H1 (cell line): ENCODE measurements at regions not wholly inside any gene's neighbourhood (a gene's known extent, or its start where the extent isn't known, plus 50 kb on each side); places are given as distances from the start of the nearest gene placed in this dataset.

Source experiments
- CTCF ChIA-PET: fragments of 300-600 bp; sonication (Branson Sonifier 250); formaldehyde crosslinking; loops from one replicate; lab custom pipeline; 2021; ENCODE audit not compliant: partially characterized antibody; lab: Charles Lee
- POLR2A ChIA-PET: fragments of 300-600 bp; sonication (Branson Sonifier 250); formaldehyde crosslinking; loops from one replicate; lab custom pipeline; 2021; ENCODE audit warnings: inconsistent platforms; ENCODE audit not compliant: partially characterized antibody; lab: Charles Lee
- DNase-seq, 2 experiments: peaks; one replicate each; pipeline versions ENCODE4 v3.0.0 to v3.0.0-alpha.2; 2010 to 2022; ENCODE audit warnings: low spot score in 2 of 2, low read depth in 1 of 2, mixed read lengths in 1 of 2
- FAIRE-seq: peaks from 2 replicates; lab custom pipeline; 2011; peaks lifted over from hg19 to GRCh38; lab: Jason Lieb, UNC
- H2AFZ ChIP-seq: 2 replicates; pipeline ENCODE4 v1.8.1; 2012; ENCODE audit warnings: low read length, inconsistent platforms
- H2AK5ac ChIP-seq: 2 replicates; pipeline ENCODE4 v1.6.1; 2013; ENCODE audit warnings: low read depth, low read length
- H2BK120ac ChIP-seq: replicated peaks from 2 replicates; pipeline ENCODE3; 2013; ENCODE audit warnings: low read depth, low read length, inconsistent platforms
- H2BK12ac ChIP-seq: 2 replicates; pipeline ENCODE4 v1.6.1; 2013; ENCODE audit warnings: low read depth, low read length
- H2BK15ac ChIP-seq: 2 replicates; pipeline ENCODE4 v1.6.1; 2013; ENCODE audit warnings: low read length
- H2BK20ac ChIP-seq: 2 replicates; pipeline ENCODE4 v1.6.1; 2013; ENCODE audit warnings: low read length
- H2BK5ac ChIP-seq: 2 replicates; pipeline ENCODE4 v1.6.1; 2013; ENCODE audit warnings: low read depth, low read length
- H3K14ac ChIP-seq: 2 replicates; pipeline ENCODE4 v1.6.1; 2013; ENCODE audit warnings: inconsistent platforms; ENCODE audit not compliant: insufficient read length
- H3K18ac ChIP-seq: 2 replicates; pipeline ENCODE4 v1.6.1; 2013; ENCODE audit warnings: low read length; ENCODE audit errors: extremely low read depth
- H3K23ac ChIP-seq: 2 replicates; pipeline ENCODE4 v1.6.1; 2013; ENCODE audit warnings: inconsistent platforms; ENCODE audit not compliant: insufficient read length
- H3K23me2 ChIP-seq: 2 replicates; pipeline ENCODE4 v1.6.1; 2013; ENCODE audit warnings: low read depth, low read length
- H3K27ac ChIP-seq: 2 replicates; pipeline ENCODE4 v1.6.1; 2011; ENCODE audit warnings: low read depth, low read length, inconsistent platforms
- H3K27me3 ChIP-seq, 4 experiments: replicated peaks in 1 of 4; 1 replicate in 1 of 4; 2 replicates in 3 of 4; pipeline versions ENCODE4 v1.6.1 to v1.8.1; 2011 to 2013; ENCODE audit warnings: low read length in 3 of 4, mild to moderate bottlenecking in 3 of 4, inconsistent platforms in 2 of 4, mixed read lengths in 2 of 4, moderate library complexity in 1 of 4; ENCODE audit not compliant: control insufficient read depth in 3 of 4, insufficient read depth in 3 of 4; ENCODE audit errors: extremely low read depth in 1 of 4
- H3K36me3 ChIP-seq, 4 experiments: 2 replicates each; pipeline versions ENCODE4 v1.6.1 to v1.8.1; 2011 to 2013; ENCODE audit warnings: mild to moderate bottlenecking in 4 of 4, low read length in 3 of 4, moderate library complexity in 2 of 4, control low read depth in 1 of 4, inconsistent platforms in 1 of 4; ENCODE audit not compliant: insufficient read depth in 4 of 4, control insufficient read depth in 2 of 4
- H3K4ac ChIP-seq: replicated peaks from 2 replicates; pipeline ENCODE3; 2013; ENCODE audit warnings: low read length, low read depth, mixed read lengths, inconsistent platforms; ENCODE audit not compliant: insufficient read length
- H3K4me1 ChIP-seq, 4 experiments: replicated peaks in 1 of 4; 1 replicate in 1 of 4; 2 replicates in 3 of 4; pipeline versions ENCODE4 v1.6.1 to v1.8.1; 2011 to 2013; ENCODE audit warnings: low read length in 3 of 4, inconsistent platforms in 2 of 4, mixed read lengths in 1 of 4; ENCODE audit not compliant: insufficient read depth in 4 of 4, control insufficient read depth in 3 of 4
- H3K4me2 ChIP-seq, 2 experiments: 2 replicates each; pipeline versions ENCODE4 v1.6.1 to v1.8.1; 2011 to 2013; ENCODE audit warnings: low read depth in 2 of 2, low read length in 2 of 2, control low read depth in 1 of 2, inconsistent platforms in 1 of 2, mild to moderate bottlenecking in 1 of 2; ENCODE audit not compliant: insufficient read depth in 1 of 2
- H3K4me3 ChIP-seq, 4 experiments: fragments of 200-600, 300-600 bp in 1 of 4; sonication (generic), shearing (Covaris generic), sonication (Bioruptor Twin) in 1 of 4; 2 replicates each; pipeline versions ENCODE4 v1.5.1 to v1.8.1; 2011 to 2016; ENCODE audit warnings: low read length in 4 of 4, low read depth in 3 of 4, control low read depth in 2 of 4, inconsistent platforms in 2 of 4, mild to moderate bottlenecking in 2 of 4, mixed read lengths in 1 of 4, moderate library complexity in 1 of 4; ENCODE audit not compliant: insufficient read depth in 2 of 4; ENCODE audit errors: extremely low read depth in 1 of 4
- H3K56ac ChIP-seq: replicated peaks from 2 replicates; pipeline ENCODE3; 2013; ENCODE audit warnings: low read depth, mild to moderate bottlenecking, mixed read lengths, low read length, inconsistent platforms; ENCODE audit not compliant: insufficient read length
- H3K79me1 ChIP-seq: 2 replicates; pipeline ENCODE4 v1.6.1; 2013; ENCODE audit warnings: low read depth, low read length, control low read depth
- H3K79me2 ChIP-seq, 2 experiments: 2 replicates each; pipeline versions ENCODE4 v1.6.1 to v1.8.1; 2012 to 2013; ENCODE audit warnings: low read length in 2 of 2, mild to moderate bottlenecking in 2 of 2, inconsistent platforms in 1 of 2; ENCODE audit not compliant: insufficient read depth in 2 of 2, control insufficient read depth in 1 of 2
- H3K9ac ChIP-seq, 4 experiments: replicated peaks in 1 of 4; 1 replicate in 1 of 4; 2 replicates in 3 of 4; pipeline versions ENCODE4 v1.6.1 to v1.8.1; 2011 to 2013; ENCODE audit warnings: low read depth in 3 of 4, low read length in 3 of 4, control low read depth in 2 of 4, mild to moderate bottlenecking in 2 of 4, moderate library complexity in 2 of 4, inconsistent platforms in 1 of 4; ENCODE audit errors: extremely low read depth in 1 of 4
- H3K9me3 ChIP-seq, 2 experiments: 2 replicates each; pipeline versions ENCODE4 v1.6.1 to v1.8.1; 2012 to 2013; ENCODE audit warnings: mild to moderate bottlenecking in 2 of 2, moderate library complexity in 2 of 2, control low read depth in 1 of 2, inconsistent platforms in 1 of 2, low read depth in 1 of 2, low read length in 1 of 2, mixed read lengths in 1 of 2; ENCODE audit not compliant: insufficient read depth in 2 of 2
- H4K20me1 ChIP-seq, 2 experiments: replicated peaks in 1 of 2; 2 replicates each; pipeline versions ENCODE3 to v1.8.1; 2011 to 2013; ENCODE audit warnings: inconsistent platforms in 2 of 2, low read length in 2 of 2, mild to moderate bottlenecking in 1 of 2; ENCODE audit not compliant: insufficient read depth in 2 of 2, control insufficient read depth in 1 of 2
- H4K5ac ChIP-seq: 2 replicates; pipeline ENCODE4 v1.6.1; 2013; ENCODE audit warnings: low read length, low read depth, mixed read lengths, inconsistent platforms; ENCODE audit not compliant: insufficient read length
- H4K8ac ChIP-seq: 2 replicates; pipeline ENCODE4 v1.8.0; 2013; ENCODE audit warnings: mild to moderate bottlenecking, moderate library complexity, low read length, inconsistent platforms; ENCODE audit not compliant: insufficient read depth; ENCODE audit errors: extremely low read depth
- H4K91ac ChIP-seq: replicated peaks from 2 replicates; pipeline ENCODE3; 2013; ENCODE audit warnings: low read length, mixed read lengths, inconsistent platforms; ENCODE audit not compliant: insufficient read length
- BACH1 ChIP-seq: IDR thresholded peaks from 2 replicates; pipeline ENCODE4 v1.6.1; 2012; ENCODE audit warnings: low read length, improper control_type of control experiment
- BCL11A ChIP-seq, 2 experiments: IDR thresholded peaks; one replicate each; pipeline ENCODE4 v1.6.1; 2011; ENCODE audit warnings: low read depth in 2 of 2, low read length in 2 of 2, mild to moderate bottlenecking in 2 of 2
- EP300 ChIP-seq, 2 experiments: IDR thresholded peaks; 1 replicate in 1 of 2; 2 replicates in 1 of 2; pipeline ENCODE4 v1.6.1; 2011 to 2012; ENCODE audit warnings: low read depth in 2 of 2, low read length in 2 of 2, mild to moderate bottlenecking in 2 of 2, borderline replicate concordance in 1 of 2, inconsistent platforms in 1 of 2, moderate library complexity in 1 of 2
- EZH2 ChIP-seq: fragments of 200-600 bp; sonication (generic); IDR thresholded peaks from 2 replicates; pipeline ENCODE4 v1.7.1; 2012; ENCODE audit warnings: low read depth, mild to moderate bottlenecking, moderate library complexity, low read length, inconsistent platforms; ENCODE audit not compliant: severe bottlenecking
- HDAC2 ChIP-seq, 2 experiments: fragments of 300-600 bp in 1 of 2; sonication (generic) in 1 of 2; IDR thresholded peaks; 2 replicates each; pipeline ENCODE4 v1.6.1; 2011 to 2012; ENCODE audit warnings: low read depth in 2 of 2, low read length in 2 of 2, mild to moderate bottlenecking in 2 of 2, moderate library complexity in 2 of 2, borderline replicate concordance in 1 of 2, inconsistent platforms in 1 of 2
- JUN ChIP-seq: IDR thresholded peaks from 2 replicates; pipeline ENCODE4 v1.6.1; 2011; ENCODE audit warnings: low read depth, mild to moderate bottlenecking, improper control_type of control experiment, low read length
- NANOG ChIP-seq: IDR thresholded peaks from 2 replicates; pipeline ENCODE4 v1.6.1; 2011; ENCODE audit warnings: low read length, low read depth, mild to moderate bottlenecking, inconsistent platforms; ENCODE audit not compliant: insufficient read depth, poor library complexity, severe bottlenecking
- POU5F1 ChIP-seq: IDR thresholded peaks from 2 replicates; pipeline ENCODE4 v1.6.1; 2011; ENCODE audit warnings: low read depth, mild to moderate bottlenecking, low read length, moderate library complexity
- TAF1 ChIP-seq: IDR thresholded peaks from 2 replicates; pipeline ENCODE4 v1.6.1; 2011; ENCODE audit warnings: mild to moderate bottlenecking, low read depth, low read length
- TAF7 ChIP-seq: optimal IDR thresholded peaks from 2 replicates; pipeline ENCODE3; 2011; ENCODE audit warnings: low read depth, mild to moderate bottlenecking, inconsistent platforms, low read length, moderate library complexity, borderline replicate concordance
- TEAD4 ChIP-seq: IDR thresholded peaks from 2 replicates; pipeline ENCODE4 v1.6.1; 2012; ENCODE audit warnings: low read depth, low read length, inconsistent platforms, mixed read lengths
- YY1 ChIP-seq: IDR thresholded peaks from 2 replicates; pipeline ENCODE4 v1.6.1; 2011; ENCODE audit warnings: low read depth, mild to moderate bottlenecking, low read length
- WGBS, 2 experiments: shearing (Covaris generic) in 1 of 2; methylation state at CpG; one replicate each; pipeline versions ENCODE4 v1.1.6 to v1.1.7; 2013 to 2015; ENCODE audit warnings: low lambda C conversion rate in 2 of 2, mixed read lengths in 2 of 2, inconsistent platforms in 1 of 2, low coverage in 1 of 2, missing lambda C conversion rate in 1 of 2; ENCODE audit not compliant: insufficient replicate concordance in 2 of 2, insufficient coverage in 1 of 2, insufficient read length in 1 of 2; ENCODE audit errors: extremely low coverage in 1 of 2, missing lambda C conversion rate in 1 of 2; 5-methylcytosine and 5-hydroxymethylcytosine counted together

GRCh38 chr2:150735894-150736498 lies 248.5 kb upstream of the RND3 start:
- Histone ChIP-seq H2AK5ac (no peak overlapping the region), H3K14ac (no peak overlapping the region), H3K36me3 (no peaks in the 10 kb centered on the region; a peak in 1 of 8 replicates), H2BK120ac (no peak overlapping the region), H3K4me3 (peak overlapping the region in 1 of 4 experiments; percentile 35; a peak in 1 of 8 replicates), H3K18ac (no peak overlapping the region; the same call in 1 of the 2 replicates), H3K27ac (no peak overlapping the region), H4K20me1 (no peaks in the 10 kb centered on the region), H3K4me2 (peak overlapping the region; percentile 5 to 48), H2BK5ac (peak overlapping the region; percentile 76; the same call in 1 of the 2 replicates), H3K27me3 (peaks cover 0 to 1% (median 0%) of the 10 kb centered on the region in 4 experiments; a peak in 2 of 7 replicates), H3K56ac (no peak overlapping the region), H2AFZ (no peak overlapping the region), H2BK15ac (no peak overlapping the region), H4K91ac (no peak overlapping the region), H3K4me1 (peaks cover 0 to 15% (median 12%) of the 10 kb centered on the region in 4 experiments; a peak in 4 of 7 replicates), H2BK12ac (no peak overlapping the region), H3K79me2 (no peaks in the 10 kb centered on the region), H3K9ac (no peak overlapping the region), H4K5ac (no peak overlapping the region), H3K79me1 (no peaks in the 10 kb centered on the region), H3K9me3 (no peaks in the 10 kb centered on the region), H3K23me2 (no peaks in the 10 kb centered on the region), H3K4ac (no peak overlapping the region), H3K23ac (no peak overlapping the region), H4K8ac (no peak overlapping the region), H2BK20ac (no peak overlapping the region)
- FAIRE-seq (peak; percentile 94), DNase-seq (no peak)
- 1% methylated on average over 5 of the region's 5 CpGs; no CpG with 5 or more reads in 1 of the 2 experiments for WGBS, 2 experiments
- ChIA-PET POLR2A (no interaction called here), CTCF (interaction anchor here (0.9 kb wide), 1 partner anchor 171 kb away, joined by 3 read pairs; no protein-coding TSS in a partner anchor)
- TF ChIP-seq YY1 (peak; percentile 81; the same call in 1 of the 2 replicates), TAF1 (no peak), TEAD4 (0 out of 2 replicates have a peak, but pooled peaks have one; percentile 4), POU5F1 (peak; percentile 95), BACH1 (no peak), EZH2 (no peak), NANOG (peak; percentile 84), HDAC2 (IDR thresholded peaks at IDR 0.05; ENCODE audit: borderline replicate concordance in 1 of 2, low read depth in 2 of 2, low read length in 2 of 2) (peak; percentile 35 to 92; a peak in 3 of 4 replicates), TAF7 (peak; percentile 55), BCL11A (IDR thresholded peaks at IDR 0.05; ENCODE audit: low read depth in 2 of 2, low read length in 2 of 2) (peak in 1 of 2 experiments; percentile 92), EP300 (IDR thresholded peaks at IDR 0.05; ENCODE audit: borderline replicate concordance in 1 of 2, low read depth in 2 of 2, low read length in 2 of 2) (peak in 1 of 2 experiments; percentile 27; a peak in 1 of 3 replicates), JUN (no peak)
